ENCODE measurements at regions not wholly inside any gene's neighbourhood (a gene's known extent, or its start where the extent isn't known, plus 50 kb on each side); places are given as distances from the start of the nearest gene placed in this dataset.

DNA sequence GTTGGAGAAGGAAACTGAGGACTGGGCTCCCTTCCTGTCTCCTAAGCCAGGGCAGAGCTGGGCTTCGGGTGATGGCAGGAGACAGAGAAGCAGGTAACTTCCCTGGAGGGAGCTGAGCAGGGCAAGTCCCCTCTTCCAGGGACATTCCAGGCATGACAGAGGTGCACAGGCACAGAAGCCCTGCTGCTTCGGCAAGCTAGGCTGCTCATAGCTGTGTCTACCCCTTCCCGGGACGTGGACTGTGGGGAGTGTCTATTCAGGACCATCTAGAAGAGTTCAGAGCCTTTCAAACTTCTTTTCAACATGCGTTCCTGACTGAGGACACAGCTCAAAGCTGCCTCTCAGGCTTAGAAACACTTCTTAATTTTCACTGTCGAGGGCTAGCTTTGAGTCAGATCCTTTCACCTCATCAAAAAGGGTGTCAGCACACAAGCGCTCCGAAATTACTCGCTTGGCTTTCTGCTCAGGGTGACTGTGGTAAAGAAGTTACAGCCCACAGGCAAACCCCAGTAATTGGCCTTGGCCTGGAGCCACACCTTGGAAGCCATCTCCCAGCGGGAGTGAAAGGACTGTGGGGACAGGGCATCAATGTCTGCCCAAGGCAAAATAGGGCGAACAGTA lies 63.7 kb upstream of the STEAP1B start:
- peak; percentile 92 for DNase-seq (ENCODE audit: low read depth)

DNA sequence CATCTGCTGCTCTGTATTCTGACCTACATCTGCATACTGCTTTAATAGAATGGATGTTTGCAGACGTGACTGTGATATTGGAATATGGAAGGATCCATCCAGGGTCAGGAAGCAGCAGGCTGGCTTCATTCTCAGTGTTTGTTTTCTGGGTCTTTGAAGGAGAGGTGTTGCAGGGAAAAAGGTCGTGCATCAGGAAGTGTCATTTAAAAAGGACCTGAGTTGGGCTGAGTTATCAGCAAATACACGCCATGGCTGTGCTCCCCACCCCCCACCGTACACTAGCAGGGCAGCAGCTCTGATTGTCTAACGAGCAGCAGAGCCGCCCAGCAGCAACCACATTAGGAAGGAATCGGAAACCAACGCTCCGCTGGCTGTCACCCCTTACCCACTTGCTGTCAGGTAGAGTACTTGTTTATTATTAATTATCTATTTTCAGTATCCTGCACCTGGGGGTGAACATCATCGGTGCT lies 63.1 kb upstream of the STEAP1B start:
- peak; percentile 43 for DNase-seq (ENCODE audit: low read depth)

DNA sequence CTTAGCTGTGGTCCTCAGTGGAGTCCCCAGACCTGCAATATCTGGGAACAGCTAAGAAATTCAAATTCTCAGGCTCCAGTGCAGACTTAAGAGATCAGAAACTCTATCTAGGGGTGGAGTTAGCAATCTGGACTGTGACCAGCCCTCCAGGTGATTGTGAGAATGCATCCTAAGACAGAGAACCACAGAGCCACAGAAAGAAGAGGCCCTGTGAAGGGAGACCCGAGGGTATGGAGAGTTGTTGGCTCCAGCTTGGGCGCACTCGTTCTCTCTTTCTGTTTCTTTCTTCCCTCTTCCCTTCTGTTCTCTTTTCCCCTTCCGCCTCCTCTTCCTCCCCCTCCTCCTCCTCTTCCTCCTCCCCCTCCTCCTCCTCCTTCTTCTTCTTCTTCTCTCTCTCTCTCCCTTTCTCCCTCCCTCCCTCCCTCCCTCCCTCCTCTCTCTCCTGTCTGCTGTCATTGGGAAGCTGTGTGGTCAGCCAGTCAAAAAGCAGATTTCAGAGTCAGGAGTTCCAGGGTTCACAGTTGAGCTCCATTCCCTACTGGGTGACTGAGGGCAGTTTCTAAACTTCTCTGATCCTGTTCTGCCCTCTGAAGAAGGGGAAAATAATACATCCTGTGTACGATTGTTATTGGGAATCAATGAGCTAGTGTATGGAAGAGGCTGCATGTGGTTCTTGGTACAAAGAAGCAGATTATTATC lies 62.1 kb upstream of the STEAP1B start:
- DNase-seq (ENCODE audit: low read depth): peak; percentile 79

DNA sequence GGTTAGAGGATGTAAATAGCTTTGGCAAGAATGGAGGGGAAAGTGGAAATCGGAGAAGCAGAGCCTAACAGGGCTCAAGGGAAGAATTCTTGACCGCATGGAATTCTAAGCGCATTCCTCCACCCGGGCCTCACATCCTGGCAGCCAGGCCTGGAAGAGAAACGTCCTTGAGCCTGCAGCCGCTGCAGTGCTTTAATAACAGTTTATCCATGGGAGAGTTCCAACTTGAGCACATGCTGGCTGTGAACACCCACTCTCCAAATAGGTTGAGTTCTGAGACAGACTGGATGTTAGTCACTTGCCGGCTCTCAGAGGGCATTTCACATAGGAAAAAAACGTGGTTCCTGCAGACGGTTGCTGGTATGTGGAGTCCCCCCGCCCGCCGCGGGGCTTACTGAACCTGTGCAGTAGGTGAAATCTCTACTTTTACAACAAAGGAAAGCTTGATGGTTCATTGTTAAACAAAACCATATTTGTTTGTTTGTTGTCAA lies 61.4 kb upstream of the STEAP1B start:
- peak; percentile 100 for DNase-seq (ENCODE audit: low read depth)

DNA sequence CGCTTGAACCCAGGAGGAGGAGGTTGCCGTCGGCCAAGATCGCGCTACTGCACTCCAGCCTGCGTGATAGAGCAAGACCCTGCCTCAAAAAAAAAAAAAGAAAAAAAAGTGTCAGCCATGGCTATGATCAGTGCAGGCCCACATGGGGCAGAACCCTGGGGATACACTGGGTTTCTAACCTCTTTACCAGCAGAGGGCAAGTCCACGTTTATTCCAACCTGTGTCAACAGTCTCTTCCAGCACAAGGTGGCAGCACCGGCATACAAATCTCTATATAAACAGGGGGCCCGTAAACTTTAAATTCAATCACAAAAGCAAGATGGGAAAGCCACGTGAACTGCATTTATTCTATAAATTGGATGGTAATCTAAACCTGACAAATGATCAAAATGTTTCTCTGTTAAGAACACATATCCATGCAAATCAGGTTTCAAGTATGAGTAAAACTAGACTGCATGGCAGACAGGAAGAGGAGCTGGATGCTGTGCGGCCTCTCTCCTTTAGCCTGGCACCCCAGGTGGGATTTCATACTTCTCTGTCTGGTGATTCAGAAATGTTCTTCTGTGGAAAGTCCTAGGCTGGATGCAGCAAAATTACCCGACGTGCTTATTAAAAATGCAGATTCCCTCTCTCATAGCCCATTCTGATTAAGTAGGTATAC lies 60.0 kb upstream of the STEAP1B start:
- DNase-seq (ENCODE audit: low read depth): peak; percentile 86

DNA sequence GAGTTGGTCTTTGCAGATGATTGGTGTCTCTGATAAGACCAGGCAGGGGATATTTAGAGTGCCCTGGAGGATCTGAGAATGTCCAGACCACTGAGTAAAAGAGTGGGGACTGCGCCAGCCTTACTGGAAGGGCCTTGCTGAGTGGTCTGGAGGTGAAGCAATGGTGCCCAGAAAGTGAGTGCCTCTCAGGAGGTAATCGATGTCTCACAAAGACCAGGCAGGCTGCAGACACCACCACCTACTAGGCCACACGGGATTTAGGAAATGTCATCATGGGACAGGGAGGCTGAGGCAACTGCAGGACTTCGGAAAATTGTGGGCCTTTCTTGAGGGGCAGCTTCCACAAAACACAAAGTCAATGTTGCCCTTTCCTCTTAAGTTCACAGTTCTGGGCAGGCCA lies 57.2 kb upstream of the STEAP1B start:
- DNase-seq (ENCODE audit: low read depth): no peak

DNA sequence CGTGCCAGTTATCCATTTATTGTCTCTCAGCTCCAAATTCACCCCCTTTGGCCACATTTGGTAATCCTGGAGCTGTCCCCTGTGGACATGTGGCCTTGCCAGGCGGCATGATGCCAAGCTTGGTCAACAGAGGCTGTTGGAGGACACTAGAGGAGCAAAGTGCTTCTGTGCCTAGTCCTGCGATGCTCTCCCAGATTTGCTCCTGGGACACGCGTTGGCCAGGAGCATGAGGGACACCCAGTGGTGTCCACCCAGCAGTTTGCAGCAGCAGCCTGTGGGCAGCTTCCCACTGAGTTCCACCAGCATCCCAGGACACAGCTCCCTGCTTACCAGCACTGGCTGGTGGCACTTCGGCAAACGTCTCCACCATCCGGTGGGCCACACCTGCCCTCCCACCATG lies 55.5 kb upstream of the STEAP1B start:
- DNase-seq (ENCODE audit: low read depth): no peak

DNA sequence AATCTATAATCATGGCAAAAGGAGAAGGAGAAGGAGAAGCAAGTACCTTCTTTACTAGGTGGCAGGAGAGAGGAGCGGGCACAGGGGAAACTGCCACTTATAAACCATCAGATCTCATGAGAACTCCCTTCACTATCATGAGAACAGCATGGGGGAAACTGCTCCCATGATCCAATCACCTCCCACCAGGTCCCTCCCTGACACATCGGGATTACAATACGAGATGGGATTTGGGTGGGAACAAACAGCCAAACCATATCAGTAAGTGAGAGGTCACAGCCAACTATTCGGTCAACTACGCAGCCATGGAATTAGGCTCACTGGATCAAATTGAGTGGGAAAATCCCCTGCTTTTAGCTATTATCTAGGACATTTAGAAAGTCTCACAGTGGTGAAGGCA lies 54.2 kb upstream of the STEAP1B start:
- DNase-seq (ENCODE audit: low read depth): no peak

DNA sequence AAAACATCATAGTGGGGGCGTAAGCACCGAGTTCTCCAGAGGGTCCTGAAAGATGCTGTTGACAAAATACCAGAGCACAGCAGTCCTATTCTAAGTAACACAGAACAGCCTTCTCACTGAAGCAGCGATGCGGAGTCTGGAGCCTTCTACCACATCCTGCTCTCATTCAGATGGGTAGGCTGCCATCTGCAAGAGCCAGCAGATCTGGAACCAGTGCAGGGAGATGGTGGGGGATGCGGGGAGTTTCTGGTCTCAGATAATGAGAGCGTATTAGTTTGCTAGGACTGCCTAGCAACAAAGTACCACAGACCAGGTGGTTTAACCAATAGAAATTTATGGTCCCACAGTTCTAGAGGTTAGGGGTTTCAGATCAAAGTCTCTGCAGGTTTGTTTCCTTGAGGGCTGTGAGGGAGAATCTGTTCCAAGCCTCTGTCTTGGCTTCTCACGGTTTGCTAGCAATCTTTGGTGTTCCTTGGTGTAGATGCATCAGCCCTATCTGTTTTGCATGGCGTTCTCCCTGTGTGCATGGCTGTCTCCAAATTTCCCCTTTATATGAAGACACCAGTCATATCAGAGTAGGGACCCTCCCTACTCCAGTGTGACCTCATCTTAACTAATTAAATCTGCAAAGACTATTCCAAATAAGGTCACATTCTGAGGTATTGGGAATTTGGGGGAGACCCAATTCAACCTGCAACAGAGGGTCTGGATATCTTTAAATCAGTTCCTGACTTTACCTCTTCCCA lies 52.0 kb upstream of the STEAP1B start:
- DNase-seq (ENCODE audit: low read depth): no peak

DNA sequence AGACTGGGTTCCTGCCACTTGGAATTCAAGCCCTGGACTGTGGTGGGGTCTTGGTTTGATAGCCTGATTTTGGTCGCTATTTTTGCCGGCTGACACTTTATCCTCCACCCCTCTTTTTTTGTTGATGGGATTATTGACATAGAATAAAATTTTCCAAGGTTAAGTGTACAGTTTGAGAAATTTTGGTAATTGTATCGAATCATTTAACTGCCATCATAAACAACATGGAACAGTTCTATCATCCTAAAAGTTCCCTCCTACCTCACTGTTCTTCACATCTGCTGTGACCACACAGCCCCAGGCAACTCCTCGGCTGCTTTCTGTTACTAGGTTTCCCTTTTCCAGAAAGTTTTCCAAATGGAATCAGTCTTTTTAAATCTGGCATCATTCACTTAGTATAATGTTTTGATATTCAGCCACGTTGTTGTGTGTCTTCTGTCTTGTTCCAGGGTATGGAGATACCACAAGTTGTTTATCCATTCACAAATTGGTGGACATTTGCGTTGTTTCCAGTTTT lies 50.6 kb upstream of the STEAP1B start:
- DNase-seq (ENCODE audit: low read depth): peak; percentile 82

DNA sequence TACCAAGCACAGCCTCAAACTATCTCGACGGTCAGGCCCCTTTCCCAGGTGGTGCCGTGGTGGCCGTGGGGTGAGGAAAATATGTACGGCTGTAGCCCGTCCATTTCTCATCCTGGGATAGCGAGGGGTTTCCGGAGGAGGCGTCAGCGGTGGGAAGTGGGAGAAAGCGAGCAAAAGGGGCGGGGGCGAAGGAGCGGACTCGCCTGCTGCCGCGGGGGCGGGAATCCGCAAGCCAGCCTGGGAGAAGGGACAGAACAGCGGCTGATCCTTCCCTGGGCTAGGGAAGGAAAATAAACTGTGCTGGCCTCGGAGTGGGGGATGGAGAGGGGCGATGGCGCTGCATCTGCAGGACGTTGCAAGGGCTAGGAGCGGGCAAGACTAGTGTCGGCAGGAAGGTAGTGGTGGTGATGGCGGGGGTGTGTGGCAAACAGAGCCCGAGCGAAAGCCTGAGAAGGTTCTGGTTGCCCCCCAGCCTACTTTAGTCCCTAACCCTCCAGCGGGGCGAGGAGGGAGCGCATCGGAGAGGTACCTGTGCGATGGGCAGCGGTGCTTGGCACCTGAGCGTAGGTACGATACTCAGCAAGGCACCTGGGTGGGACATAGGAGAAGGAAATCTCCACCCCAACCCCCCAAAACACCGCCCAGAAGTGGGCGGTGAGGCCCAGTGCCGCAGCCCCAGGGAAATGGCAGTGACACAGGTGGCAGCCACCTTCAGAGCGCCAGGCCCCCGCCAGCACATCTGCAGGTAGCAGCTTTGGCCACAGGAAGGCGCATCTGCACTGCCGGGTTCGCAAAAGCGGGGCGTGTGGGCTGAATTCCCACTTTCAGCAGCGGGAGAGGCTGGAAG lies 49.9 kb upstream of the STEAP1B start:
- DNase-seq (ENCODE audit: low read depth): peak; percentile 53

All from RPMI7951 (cell line).